ENCODE measurements at regions not wholly inside any gene's neighbourhood (a gene's known extent, or its start where the extent isn't known, plus 50 kb on each side); places are given as distances from the start of the nearest gene placed in this dataset.
"Not testable (repeated sequence)": the region's sequence is repeated elsewhere in the genome, so short reads cannot be mapped to it uniquely, and the experiment has no call there.

DNA sequence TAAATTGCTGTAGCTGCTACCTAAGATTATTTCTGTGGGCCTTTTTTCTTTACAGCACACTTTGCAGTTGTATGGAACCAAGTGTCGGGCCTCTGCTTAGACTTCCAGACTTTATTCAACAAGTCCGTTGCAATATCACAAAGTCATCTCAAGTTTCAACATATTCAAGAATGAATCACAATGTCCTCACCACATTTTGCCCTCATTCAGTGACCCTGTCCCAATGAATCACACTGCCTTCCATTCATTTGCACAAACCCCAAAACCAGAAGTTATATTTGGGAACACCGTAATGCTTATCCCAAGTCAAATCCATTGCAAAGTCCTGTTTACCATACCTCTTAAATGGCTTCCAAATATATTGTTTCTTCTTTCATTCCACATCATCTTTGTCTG is 439.6 kb downstream of the CSNK1G3 start:
- POLR2A ChIA-PET: no interaction called here
- CTCF ChIA-PET: no interaction called here

DNA sequence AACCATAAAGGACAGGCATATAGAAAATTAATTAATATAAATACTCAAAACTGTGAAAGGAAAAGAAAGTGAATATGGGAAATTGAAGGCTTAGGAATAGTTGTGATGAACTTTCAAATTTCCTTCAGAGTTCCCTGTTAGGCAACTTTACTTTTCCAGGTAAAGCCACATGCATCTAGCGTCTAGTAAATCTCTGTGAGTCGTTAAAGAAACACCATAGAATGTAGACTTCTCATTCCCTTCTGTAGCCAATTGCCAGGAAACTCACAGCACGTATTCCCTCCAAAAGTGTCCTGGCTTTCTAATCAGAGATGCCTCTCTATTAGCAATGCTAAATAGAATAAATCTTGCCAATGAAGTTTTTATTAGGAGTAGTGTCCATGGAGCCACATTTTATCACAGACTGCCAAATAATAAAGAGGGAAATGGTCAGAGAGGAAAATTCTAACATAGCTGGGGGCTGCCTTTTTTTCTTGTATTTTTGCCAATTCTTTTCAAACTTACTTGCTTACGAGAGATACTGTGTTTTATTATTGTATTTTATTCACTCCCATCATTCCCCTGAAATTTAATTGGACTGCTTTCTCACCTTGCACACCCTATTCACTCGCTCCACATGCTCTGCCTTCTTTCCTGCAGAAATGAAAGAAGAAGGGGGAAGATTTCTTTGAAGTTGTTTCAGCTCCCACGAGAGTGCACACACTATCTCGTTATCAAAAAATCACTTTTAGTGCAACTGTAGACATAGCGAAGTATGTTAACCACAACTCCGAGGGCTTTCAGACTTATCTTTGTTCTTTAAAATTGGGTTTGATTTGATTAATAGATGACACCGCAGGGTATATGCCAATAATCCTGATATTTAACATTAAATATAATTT is 439.0 kb downstream of the CSNK1G3 start:
- CTCF ChIA-PET: no interaction called here
- POLR2A ChIA-PET: no interaction called here

DNA sequence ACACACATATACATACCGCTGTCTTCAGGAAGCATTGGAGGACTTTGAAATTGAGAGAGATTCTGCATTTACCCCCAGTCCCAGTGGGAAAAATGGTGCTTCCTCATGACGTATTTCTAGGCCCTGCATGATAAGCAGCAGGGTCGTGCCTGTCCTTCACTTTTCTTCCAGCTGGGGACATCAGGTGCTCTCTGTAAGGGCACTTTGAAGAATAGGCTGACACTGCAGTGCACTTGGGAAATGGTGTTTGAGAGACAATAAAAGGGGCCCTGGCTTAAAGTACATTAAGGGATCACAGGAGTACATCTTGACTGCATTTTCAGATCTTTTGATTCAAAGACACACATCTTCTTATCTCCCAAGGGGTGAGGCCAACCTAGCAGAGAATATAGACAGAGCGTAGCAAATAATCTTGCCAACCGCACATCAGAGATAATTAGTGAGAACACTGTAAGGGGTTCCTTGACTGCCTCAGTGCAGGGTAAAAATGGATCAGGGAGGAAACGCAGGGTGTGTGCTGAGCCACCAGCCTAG is 437.9 kb downstream of the CSNK1G3 start:
- POLR2A ChIA-PET: no interaction called here

DNA sequence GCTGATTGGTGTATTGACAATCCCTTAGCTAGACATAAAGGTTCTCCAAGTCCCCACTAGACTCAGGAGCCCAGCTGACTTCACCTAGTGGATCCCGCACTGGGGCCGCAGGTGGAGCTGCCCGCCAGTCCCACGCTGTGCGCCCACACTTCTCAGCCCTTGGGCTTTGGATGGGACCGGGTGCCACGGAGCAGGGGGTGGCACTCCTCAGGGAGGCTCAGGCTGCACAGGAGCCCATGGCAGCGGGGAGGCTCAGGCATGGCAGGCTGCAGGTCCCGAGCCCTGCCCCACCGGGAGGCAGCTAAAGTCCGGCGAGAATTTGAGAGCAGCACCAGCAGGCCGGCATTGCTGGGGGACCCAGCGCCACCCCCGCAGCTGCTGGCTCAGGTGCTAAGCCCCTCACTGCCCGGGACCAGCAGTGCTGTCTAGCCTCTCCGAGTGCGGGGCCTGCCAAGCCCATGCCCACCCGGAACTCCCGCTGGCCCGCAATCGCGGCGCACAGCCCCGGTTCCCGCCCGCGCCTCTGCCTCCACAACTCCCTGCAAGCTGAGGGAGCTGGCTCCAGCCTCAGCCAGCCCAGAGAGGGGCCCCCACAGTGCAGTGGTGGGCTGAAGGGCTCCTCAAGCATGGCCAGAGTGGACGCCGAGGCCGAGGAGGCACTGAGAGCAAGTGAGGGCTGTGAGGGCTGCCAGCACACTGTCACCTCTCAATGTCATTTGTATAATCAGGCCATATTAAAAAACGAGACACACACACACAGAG is 437.2 kb downstream of the CSNK1G3 start:
- POLR2A ChIA-PET: no interaction called here
- CTCF ChIA-PET: no interaction called here

More for the DNA sequence above, 437.9 kb downstream of the CSNK1G3 start:
- CTCF ChIA-PET: no interaction called here

DNA sequence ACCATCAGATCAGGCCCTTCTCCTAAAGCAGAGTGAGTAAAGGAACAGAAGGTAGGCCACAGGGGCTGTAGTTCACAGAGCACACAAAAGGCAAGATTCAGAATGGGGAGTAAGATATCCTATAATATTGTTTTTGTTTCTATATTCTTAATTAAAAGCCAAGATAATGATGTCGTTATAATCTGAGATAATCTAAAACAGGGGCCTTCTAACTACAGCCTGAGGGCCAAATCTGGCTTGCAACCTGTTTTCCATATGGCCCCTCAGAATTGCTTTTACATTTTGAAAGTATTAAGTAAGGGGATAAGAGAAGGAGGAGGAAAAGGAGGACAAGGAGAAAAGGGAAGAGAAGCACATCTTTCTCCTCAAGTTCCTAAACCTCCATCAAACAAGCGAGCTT is 435.8 kb downstream of the CSNK1G3 start:
- POLR2A ChIA-PET: no interaction called here

DNA sequence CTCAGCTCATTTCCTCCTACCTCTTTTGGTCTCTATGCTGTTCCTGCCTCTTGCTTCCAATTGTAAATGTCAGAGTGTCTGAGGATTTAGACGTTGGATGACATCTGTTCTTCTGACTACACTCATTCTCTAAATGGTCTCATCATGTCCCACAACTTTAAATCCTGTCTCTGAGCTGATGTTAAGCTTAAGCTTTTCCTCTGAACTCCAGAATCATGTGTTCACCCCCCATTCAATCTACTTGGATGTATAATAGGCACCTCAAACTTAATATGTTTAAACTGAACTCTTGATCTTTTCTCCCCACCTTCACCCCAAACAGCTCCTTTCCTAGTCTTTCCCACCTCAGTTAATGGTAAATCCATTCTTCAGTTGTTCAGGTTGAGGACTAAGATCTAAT is 433.6 kb downstream of the CSNK1G3 start:
- CTCF ChIA-PET: no interaction called here
- POLR2A ChIA-PET: no interaction called here

More for the DNA sequence above, 435.8 kb downstream of the CSNK1G3 start:
- CTCF ChIA-PET: no interaction called here

DNA sequence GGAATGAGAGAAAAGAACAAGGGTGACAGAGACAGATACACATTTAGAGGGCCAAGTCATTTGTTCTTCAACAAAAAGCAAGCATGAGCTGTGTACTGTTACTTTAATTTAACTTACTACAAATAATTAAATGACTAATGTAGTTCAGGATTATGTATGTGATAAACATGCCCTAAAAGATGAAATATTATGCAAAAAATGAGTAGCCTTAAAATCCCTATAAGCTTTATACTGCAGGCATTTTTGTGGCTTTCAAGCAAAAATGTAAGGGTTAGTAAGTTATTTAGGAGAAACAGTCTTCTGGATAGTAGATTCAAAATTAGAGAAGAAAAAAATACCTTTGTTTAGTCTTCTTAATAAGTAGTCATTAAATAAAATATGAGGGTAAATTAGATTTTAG is 431.2 kb downstream of the CSNK1G3 start:
- CTCF ChIA-PET: no interaction called here

DNA sequence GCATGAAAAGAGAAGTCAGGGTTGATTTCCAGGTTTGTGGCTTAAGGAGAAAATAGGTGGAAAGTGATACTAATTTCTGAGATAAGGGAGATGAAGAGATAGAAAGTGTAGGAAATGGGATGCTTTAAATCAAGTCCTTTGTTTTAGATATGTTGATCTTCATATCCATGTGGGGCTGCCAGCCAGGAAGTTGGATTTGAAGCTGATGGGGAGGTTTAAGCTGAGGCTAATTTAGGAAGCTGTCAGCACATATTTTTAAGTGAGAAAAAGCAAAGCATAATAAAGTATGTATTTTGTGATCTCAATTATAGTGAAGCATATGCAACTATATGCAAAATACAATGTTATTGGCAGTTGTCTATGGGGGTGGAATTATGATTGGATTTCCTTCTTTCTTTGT is 428.4 kb downstream of the CSNK1G3 start:
- POLR2A ChIA-PET: no interaction called here
- CTCF ChIA-PET: interaction anchor here (0.6 kb wide), 1 partner anchor 73 kb away, joined by 3 read pairs; no protein-coding TSS in a partner anchor

More for the DNA sequence above, 431.2 kb downstream of the CSNK1G3 start:
- POLR2A ChIA-PET: no interaction called here

DNA sequence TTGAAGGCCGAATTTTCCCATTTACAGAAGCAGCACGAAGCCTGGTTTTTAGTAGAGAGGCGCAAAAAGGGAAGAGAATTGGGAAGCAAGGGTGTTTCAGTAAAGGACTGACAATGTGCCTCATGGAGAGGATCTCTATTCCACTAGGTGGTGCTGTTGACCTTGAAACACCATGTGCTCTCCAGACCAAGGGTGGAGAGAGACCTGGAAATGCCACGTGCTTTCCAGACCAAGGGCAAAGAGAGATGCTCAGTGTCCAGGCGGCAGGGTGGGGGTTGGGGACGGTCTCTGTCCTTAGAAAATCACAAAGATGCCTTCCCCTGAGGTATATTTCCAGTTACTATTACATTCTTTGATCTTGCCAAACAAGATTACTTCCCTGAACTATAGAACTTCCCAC is 425.3 kb downstream of the CSNK1G3 start:
- POLR2A ChIA-PET: no interaction called here
- CTCF ChIA-PET: no interaction called here

DNA sequence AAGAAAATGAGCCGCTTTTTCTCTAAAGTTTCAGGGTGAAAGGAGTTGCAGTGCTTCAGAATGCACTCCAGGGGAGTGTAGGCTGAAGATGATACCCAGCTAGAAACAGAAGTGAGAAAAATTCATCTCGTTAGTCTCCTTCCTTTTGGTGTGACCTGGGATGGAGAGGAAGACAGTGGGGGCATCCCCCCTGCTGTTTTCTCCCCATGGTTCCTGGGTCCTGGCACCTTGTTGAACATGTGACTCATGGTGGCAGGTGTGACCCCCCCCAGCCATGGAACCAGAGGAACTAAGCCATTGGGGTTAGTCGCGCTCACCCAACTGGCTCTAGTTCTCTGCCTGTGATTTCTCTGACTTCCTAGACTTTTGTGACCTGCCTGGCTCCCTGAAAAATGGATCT is 424.6 kb downstream of the CSNK1G3 start:
- ChIA-PET CTCF (no interaction called here), POLR2A (no interaction called here)

DNA sequence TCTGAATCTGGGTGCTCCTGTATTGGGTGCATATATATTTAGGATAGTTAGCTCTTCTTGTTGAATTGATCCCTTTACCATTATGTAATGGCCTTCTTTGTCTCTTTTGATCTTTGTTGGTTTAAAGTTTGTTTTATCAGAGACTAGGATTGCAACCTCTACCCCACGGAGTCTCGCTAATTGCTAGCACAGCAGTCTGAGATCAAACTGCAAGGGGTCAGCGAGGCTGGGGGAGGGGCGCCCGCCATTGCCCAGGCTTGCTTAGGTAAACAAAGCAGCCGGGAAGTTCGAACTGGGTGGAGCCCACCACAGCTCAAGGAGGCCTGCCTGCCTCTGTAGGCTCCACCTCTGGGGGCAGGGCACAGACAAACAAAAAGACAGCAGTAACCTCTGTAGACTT is 421.8 kb downstream of the CSNK1G3 start:
- POLR2A ChIA-PET, CTCF ChIA-PET: not testable (repeated sequence)

DNA sequence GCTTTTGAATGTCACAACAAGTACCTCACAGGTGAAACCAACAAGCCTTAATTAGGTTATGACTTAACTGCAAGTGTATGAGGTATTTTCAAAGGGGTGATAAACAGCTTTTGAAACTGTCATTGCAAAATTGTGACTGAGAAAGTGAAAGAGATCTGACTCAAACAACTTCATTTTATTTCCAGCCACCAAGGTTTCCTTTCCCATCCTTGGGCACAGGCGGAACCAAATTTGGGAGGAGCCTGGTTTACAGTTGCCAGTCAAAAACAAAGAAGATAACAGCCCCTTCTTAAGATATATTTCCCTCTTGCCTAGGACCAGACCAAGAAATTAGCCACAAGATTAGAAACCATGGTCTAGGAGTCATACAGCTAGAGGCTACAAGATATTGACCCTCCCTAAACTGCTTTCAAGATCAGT is 417.1 kb downstream of the CSNK1G3 start:
- ChIA-PET CTCF (no interaction called here), POLR2A (no interaction called here)

DNA sequence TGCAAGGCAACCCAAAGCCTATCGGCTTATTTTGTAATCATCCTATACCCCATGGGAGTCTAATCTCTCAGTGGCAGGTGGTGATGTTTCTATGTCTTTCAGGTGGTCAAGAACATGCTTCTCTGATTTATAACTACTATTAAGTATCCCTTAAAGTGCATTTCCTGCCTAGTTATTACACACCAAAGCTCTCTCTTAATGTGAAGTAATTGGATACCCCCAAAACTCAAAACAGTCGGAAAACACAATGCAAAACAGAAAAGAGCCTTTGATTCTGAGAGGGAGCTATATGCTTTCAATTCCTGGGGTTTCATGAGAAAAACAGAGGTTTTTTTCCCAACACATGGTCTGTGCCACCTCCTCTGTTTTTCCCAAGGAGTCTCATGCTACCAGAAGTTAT is 416.4 kb downstream of the CSNK1G3 start:
- POLR2A ChIA-PET: no interaction called here
- CTCF ChIA-PET: no interaction called here

DNA sequence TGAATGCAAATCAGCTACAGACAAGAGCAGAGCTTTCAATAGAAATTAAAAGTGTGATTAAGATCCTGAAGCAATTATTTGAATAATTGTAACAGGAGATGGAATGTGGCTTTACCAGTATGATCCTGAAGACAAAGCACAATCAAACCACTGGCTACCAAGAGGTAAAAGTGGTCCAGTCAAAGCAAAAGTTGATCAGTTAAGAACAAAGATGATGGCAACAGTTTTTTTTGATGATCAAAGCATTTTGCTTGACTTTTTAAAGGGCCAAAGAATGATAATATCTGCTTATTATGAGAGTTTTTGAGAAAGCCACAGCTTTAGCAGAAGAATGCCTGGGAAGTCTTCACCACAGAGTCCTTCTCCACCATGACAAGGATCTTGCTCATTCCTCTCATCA is 409.2 kb downstream of the CSNK1G3 start:
- ChIA-PET CTCF (no interaction called here), POLR2A (no interaction called here)

DNA sequence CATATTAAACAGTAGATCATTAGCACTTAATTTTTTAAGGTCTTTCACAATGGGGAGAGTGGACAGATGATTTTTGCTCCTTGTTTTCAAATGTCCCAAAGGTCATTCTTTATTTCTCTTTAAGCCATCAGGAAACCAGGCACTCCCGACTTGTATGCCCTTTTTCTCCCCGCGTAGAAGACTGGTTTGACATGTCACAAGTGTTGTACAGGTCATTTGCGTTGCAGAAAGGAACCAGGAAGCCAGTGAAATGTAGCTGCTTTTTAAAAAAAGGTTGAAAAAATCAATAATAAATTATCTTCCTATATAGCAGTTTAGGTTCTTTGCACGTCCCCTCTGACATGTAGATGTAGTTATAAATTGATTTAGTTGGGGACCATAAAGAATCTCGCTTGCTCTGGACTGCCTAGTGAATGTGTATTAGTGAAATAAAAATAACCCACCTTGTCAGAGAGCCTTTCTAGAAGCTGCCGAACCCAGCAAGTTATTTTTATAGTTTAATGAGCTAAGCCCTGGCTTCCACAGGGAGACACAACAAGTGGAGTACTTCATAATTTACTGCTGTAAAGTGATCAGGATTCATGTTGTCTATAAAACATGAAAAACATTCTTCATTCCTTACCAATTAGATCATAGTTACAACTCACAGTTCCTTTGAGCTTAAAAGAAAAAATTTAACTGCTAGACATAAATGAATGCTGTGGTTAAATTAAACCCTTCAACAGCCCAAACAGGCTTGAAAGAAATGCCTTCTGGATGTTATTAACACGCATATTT is 404.6 kb downstream of the CSNK1G3 start:
- CTCF ChIA-PET: no interaction called here
- POLR2A ChIA-PET: no interaction called here

DNA sequence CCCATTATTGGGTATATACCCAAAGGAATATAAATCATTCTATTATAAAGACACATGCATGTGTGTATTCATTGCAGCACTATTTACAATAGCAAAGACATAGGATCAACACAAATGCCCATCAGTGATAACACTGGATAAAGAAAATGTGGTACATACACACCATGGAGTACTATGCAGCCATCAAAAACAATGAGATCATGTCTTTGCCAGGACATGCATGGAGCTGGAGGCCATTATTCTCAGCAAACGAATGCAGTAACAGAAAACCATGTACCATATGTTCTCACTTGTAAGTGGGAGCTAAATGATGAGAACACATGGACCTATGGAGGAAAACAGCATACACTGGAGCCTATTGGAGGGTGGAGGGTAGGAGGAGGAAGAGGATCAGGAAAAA is 402.4 kb downstream of the CSNK1G3 start:
- ChIA-PET POLR2A (no interaction called here), CTCF (no interaction called here)

DNA sequence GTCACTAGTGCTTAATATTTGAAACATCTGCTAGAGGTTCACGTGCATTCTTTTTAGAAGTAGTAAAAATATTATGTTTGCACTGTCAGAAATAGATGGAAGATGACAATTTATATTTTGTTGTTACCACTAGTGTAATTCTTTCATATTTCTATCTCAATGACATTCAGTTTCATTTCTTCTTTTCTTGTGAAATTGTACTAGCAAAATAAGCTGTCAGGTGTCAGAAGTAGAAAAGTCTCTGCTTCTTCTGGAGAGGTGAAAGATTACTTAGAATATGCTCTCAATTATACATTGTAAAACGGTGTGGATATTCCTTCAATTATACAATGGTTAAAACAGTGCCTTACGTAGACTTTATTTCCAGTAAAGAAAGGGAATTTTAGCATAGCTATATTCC is 395.4 kb downstream of the CSNK1G3 start:
- POLR2A ChIA-PET: no interaction called here
- CTCF ChIA-PET: no interaction called here

DNA sequence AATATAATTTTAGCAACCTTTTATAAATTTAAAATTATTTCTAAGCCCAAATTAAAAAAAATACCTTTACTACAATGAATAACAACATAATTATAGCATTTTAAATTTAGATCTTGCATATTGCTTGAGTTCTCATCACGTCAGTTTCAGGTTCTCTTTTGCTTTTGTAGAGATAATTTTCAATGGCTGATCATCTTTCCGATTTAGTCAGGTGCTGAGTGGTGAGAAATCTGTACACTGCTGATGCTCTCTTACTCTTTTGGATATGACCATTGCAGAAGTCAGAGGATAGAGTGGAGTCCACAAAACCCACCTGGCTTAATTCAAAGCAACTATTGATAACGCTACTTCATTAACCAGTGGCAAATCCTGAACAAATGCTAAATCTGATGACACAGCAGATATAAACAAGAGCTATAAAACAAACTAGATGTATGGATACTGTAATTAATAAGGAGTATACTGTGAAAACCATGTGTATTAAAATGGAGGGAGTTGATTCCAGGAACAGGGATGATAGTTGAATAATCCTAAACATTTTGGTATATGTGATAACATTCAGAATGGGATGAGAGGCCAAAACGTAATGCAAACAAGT is 394.8 kb downstream of the CSNK1G3 start:
- POLR2A ChIA-PET: no interaction called here
- CTCF ChIA-PET: no interaction called here

DNA sequence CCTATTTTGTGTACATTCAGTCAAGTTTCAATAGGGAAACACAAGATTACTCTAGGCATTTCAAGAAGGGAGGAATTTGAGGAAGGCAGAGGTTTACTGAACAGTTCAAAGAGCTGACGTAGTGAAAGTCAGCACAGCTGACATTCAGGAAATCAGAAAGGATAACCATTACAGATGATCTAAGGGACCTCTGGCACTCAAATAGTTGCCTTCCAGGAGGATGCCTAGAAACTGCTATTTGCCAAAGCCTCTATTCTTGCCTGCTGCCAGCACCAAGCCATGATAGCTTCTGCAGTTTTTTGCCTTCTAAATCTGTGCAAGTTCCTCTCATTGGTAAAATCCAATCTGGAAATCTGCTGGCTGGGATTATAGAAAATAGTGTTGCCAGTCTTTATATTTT is 373.1 kb downstream of the CSNK1G3 start:
- POLR2A ChIA-PET: no interaction called here

DNA sequence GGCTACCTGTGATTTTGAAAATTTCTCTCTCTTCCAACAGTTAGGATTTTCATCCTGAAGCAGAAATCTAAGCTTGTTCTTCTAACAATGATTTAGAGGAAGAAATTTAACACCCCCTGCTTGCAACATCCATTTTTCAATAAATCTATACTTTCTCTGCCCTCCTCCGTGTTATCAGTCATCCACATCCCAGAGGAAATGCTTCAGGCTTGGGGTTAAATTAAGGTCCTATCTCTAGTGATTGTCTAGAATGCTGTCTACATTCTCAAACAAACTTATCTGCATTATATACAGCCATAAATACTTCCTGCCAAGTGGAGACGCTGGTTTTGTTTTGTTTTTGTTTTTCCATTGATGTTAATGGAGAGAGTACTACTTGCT is 371.0 kb downstream of the CSNK1G3 start:
- ChIA-PET CTCF (no interaction called here), POLR2A (no interaction called here)

More for the DNA sequence above, 373.1 kb downstream of the CSNK1G3 start:
- CTCF ChIA-PET: no interaction called here
